ENCODE measurements at regions not wholly inside any gene's neighbourhood (a gene's known extent, or its start where the extent isn't known, plus 50 kb on each side); places are given as distances from the start of the nearest gene placed in this dataset.

DNA sequence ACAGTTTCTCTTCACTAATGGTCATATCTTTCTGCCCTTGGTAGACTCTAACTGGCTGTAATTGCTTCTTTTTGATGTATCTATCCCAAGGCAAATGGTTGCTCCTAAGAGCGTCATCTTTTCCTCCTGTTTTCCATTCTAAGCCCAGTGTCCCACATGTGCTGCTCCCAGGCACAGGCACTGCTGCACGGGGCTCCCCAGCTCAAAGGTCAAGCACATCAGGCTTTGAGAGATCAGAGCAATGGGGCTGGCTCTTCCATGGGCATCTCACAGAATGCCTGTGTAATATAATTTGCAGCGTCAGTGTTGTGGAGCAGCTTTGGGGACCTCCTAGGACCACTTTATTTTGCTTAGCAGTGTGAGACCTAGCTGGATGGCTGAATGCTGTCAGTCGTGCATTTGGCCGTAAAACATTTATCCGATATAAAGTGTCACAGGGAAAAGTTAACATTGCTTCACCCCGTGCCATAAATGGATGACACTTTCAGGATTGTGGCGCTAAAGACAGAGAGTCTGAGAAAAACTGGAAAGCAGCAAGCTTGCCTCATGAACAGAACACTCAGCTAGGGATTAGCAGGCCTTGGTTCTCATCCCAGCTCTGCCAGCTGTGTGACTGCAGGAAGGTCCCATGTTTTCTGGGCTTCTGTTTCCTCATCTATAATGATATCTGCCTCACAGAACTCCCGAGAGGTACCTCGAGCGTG lies 277.5 kb upstream of the TBL1XR1 start (continued):
- TF ChIP-seq MXD4 (CRISPR knock-in tag; IDR thresholded peaks at IDR 0.05; ENCODE audit: borderline replicate concordance) = no peak
- TF ChIP-seq, protein P1, sequence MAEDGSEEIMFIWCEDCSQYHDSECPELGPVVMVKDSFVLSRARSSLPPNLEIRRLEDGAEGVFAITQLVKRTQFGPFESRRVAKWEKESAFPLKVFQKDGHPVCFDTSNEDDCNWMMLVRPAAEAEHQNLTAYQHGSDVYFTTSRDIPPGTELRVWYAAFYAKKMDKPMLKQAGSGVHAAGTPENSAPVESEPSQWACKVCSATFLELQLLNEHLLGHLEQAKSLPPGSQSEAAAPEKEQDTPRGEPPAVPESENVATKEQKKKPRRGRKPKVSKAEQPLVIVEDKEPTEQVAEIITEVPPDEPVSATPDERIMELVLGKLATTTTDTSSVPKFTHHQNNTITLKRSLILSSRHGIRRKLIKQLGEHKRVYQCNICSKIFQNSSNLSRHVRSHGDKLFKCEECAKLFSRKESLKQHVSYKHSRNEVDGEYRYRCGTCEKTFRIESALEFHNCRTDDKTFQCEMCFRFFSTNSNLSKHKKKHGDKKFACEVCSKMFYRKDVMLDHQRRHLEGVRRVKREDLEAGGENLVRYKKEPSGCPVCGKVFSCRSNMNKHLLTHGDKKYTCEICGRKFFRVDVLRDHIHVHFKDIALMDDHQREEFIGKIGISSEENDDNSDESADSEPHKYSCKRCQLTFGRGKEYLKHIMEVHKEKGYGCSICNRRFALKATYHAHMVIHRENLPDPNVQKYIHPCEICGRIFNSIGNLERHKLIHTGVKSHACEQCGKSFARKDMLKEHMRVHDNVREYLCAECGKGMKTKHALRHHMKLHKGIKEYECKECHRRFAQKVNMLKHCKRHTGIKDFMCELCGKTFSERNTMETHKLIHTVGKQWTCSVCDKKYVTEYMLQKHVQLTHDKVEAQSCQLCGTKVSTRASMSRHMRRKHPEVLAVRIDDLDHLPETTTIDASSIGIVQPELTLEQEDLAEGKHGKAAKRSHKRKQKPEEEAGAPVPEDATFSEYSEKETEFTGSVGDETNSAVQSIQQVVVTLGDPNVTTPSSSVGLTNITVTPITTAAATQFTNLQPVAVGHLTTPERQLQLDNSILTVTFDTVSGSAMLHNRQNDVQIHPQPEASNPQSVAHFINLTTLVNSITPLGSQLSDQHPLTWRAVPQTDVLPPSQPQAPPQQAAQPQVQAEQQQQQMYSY (CRISPR knock-in tag; IDR thresholded peaks at IDR 0.05) = no peak
- TF ChIP-seq NR1H2 (CRISPR knock-in tag; IDR thresholded peaks at IDR 0.05) = no peak
- TF ChIP-seq ZNF219 (CRISPR knock-in tag; IDR thresholded peaks at IDR 0.05; ENCODE audit: borderline replicate concordance) = no peak
- TF ChIP-seq SOX15 (CRISPR knock-in tag; IDR thresholded peaks at IDR 0.05) = no peak
- no peak for TF ChIP-seq ZNF532 (CRISPR knock-in tag; IDR thresholded peaks at IDR 0.05; ENCODE audit: borderline replicate concordance)
- no peak for TF ChIP-seq ETV6 (CRISPR knock-in tag; IDR thresholded peaks at IDR 0.05)
- no peak for TF ChIP-seq ELF4 (CRISPR knock-in tag; IDR thresholded peaks at IDR 0.05; ENCODE audit: low read depth)
- TF ChIP-seq, protein P2, sequence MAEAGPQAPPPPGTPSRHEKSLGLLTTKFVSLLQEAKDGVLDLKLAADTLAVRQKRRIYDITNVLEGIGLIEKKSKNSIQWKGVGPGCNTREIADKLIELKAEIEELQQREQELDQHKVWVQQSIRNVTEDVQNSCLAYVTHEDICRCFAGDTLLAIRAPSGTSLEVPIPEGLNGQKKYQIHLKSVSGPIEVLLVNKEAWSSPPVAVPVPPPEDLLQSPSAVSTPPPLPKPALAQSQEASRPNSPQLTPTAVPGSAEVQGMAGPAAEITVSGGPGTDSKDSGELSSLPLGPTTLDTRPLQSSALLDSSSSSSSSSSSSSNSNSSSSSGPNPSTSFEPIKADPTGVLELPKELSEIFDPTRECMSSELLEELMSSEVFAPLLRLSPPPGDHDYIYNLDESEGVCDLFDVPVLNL (CRISPR knock-in tag; IDR thresholded peaks at IDR 0.05; ENCODE audit: borderline replicate concordance, low read depth) = no peak
- TF ChIP-seq CTCF (IDR thresholded peaks at IDR 0.05) = no peak
- TF ChIP-seq, protein P3, sequence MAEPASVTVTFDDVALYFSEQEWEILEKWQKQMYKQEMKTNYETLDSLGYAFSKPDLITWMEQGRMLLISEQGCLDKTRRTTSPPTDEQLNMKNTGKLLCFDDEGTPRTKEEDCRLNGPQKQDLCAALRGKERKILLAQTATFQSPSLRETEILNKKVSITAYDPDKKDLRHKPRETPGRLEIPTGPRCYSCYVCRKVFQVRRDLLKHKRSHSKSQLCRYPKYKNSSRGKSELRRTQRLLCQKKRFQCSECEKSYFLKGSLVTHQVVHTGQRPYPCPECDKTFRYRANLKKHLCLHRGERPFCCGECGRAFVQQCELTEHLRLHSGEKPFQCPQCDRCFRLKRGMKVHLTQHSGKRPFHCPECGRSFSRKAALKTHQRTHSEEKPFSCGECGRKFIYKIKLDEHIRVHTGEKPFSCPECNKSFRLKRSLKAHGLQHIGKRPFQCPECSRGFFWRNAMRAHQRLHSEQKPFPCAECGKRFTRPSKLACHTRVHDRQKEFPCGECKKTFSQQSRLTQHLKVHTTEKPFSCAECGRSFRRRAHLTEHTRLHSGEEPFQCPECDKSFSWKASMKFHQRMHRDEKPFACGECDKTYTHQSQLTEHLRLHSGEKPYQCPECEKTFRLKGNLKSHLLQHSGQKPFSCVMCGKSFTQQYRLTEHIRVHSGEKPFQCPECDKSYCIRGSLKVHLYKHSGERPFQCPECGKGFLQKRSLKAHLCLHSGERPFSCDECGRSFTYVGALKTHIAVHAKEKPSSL (CRISPR knock-in tag; conservative IDR thresholded peaks at IDR 0.05) = no peak

GRCh38 chr3:177475356-177475665 lies 278.0 kb upstream of the TBL1XR1 start:
- TF ChIP-seq CBFB (CRISPR knock-in tag; IDR thresholded peaks at IDR 0.05; ENCODE audit: low read depth) (no peak), FOXJ3 (CRISPR knock-in tag; IDR thresholded peaks at IDR 0.05; ENCODE audit: borderline replicate concordance) (no peak), TCF7 (CRISPR knock-in tag; IDR thresholded peaks at IDR 0.05; ENCODE audit: low read depth) (no peak)
- no peak overlapping the region for H3K27ac Mint-ChIP-seq
- peaks cover 6% of the 10 kb centered on the region for H3K4me1 Mint-ChIP-seq
- POLR2A ChIA-PET = no interaction called here
- no peaks in the 10 kb centered on the region for H3K9me3 Mint-ChIP-seq
- DNase-seq (ENCODE audit: low spot score) (no peak), ATAC-seq (no peak)
- H3K36me3 Mint-ChIP-seq = no peaks in the 10 kb centered on the region
- CTCF ChIA-PET = no interaction called here
- no peak overlapping the region for H3K4me3 Mint-ChIP-seq
- H3K27me3 Mint-ChIP-seq (ENCODE audit: low read depth) = no peaks in the 10 kb centered on the region
